ENCODE measurements at regions not wholly inside any gene's neighbourhood (a gene's known extent, or its start where the extent isn't known, plus 50 kb on each side); places are given as distances from the start of the nearest gene placed in this dataset.

DNA sequence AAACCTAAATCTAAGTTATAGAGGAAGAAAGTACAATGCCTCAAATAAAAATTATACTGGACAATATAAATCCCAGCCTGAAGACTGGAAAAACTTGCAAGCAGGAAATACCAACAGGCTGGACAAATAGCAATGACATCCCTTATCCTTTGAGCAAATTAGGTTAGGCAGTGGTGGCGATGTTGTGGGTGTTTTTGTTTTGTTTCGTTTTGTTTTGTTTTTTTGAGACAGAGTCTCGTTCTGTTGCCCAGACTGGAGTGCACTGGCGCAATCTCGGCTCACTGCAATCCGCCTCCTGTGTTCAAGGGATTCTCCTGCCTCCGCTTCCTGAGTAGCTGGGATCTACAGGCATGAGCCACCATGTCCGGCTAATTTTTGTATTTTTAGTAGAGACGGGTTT, 57.3 kb upstream of the TES start:
- Histone ChIP-seq H3K4me1 (no peaks in the 10 kb centered on the region), H3K27me3 (no peaks in the 10 kb centered on the region), H3K36me3 (no peaks in the 10 kb centered on the region), H3K9me3 (no peaks in the 10 kb centered on the region), H3K4me3 (no peak overlapping the region), H3K27ac (no peak overlapping the region)
- no peak for TF ChIP-seq CTCF (IDR thresholded peaks at IDR 0.05)
- intact Hi-C loops (cut with DNase I; ENCODE audit: low total_unique reads): no loop called here
- no peak for DNase-seq

GRCh38 chr7:116159711-116160110, 50.6 kb upstream of the TES start:
- DNase-seq: no peak
- TF ChIP-seq CTCF (IDR thresholded peaks at IDR 0.05): no peak
- intact Hi-C loops (cut with DNase I; ENCODE audit: low total_unique reads): no loop called here
- H3K27ac ChIP-seq: no peak overlapping the region
- H3K9me3 ChIP-seq: no peaks in the 10 kb centered on the region
- no peaks in the 10 kb centered on the region for H3K27me3 ChIP-seq
- no peak overlapping the region for H3K4me3 ChIP-seq
- no peaks in the 10 kb centered on the region for H3K36me3 ChIP-seq
- no peaks in the 10 kb centered on the region for H3K4me1 ChIP-seq
